GM23338 (cell line): ENCODE measurements at regions not wholly inside any gene's neighbourhood (a gene's known extent, or its start where the extent isn't known, plus 50 kb on each side); places are given as distances from the start of the nearest gene placed in this dataset.

Experiments
- ATAC-seq: fragments of 200-7000 bp; cut with Tn5 transposase; 3 replicates; pipeline ENCODE4 v1.9.1; 2020
- DNase-seq: peaks from one replicate; pipeline ENCODE4 v3.0.0-alpha.2; 2015; ENCODE audit warnings: low spot score
- H2AFZ ChIP-seq: fragments of 200-600 bp; sonication (generic); 2 replicates; pipeline ENCODE4 v1.8.0; 2016; ENCODE audit warnings: antibody characterized with exemption, mild to moderate bottlenecking, moderate library complexity
- H3F3A ChIP-seq: fragments of 200-600 bp; sonication (generic); replicated peaks from 2 replicates; pipeline ENCODE4 v1.8.0; 2017; ENCODE audit warnings: antibody characterized with exemption, mixed run types, low read depth
- H3K27ac ChIP-seq: fragments of 200-600 bp; sonication (generic); 2 replicates; pipeline ENCODE4 v1.6.1; 2016; ENCODE audit warnings: low read depth
- H3K27me3 ChIP-seq: fragments of 200-600 bp; sonication (generic); 2 replicates; pipeline ENCODE4 v1.8.0; 2016; ENCODE audit warnings: mild to moderate bottlenecking, mixed run types, moderate library complexity; ENCODE audit not compliant: insufficient read depth
- H3K36me3 ChIP-seq: fragments of 200-600 bp; sonication (generic); 2 replicates; pipeline ENCODE4 v1.8.0; 2016; ENCODE audit warnings: mild to moderate bottlenecking; ENCODE audit not compliant: insufficient read depth
- H3K4me1 ChIP-seq: fragments of 200-600 bp; sonication (generic); 2 replicates; pipeline ENCODE4 v1.8.0; 2016; ENCODE audit warnings: mild to moderate bottlenecking, moderate library complexity; ENCODE audit not compliant: insufficient read depth
- H3K4me2 ChIP-seq: fragments of 200-600 bp; sonication (generic); 2 replicates; pipeline ENCODE4 v1.7.1; 2017; ENCODE audit warnings: mixed run types
- H3K4me3 ChIP-seq: fragments of 200-600 bp; sonication (generic); 2 replicates; pipeline ENCODE4 v1.6.1; 2016; ENCODE audit warnings: mixed run types
- H3K79me2 ChIP-seq: fragments of 200-600 bp; sonication (generic); replicated peaks from 2 replicates; pipeline ENCODE4 v1.8.0; 2017; ENCODE audit warnings: mild to moderate bottlenecking; ENCODE audit not compliant: insufficient read depth
- H3K9me2 ChIP-seq: fragments of 200-600 bp; sonication (generic); 2 replicates; pipeline ENCODE4 v1.8.0; 2017; ENCODE audit not compliant: insufficient read depth
- H4K20me1 ChIP-seq: fragments of 200-600 bp; sonication (generic); replicated peaks from 2 replicates; pipeline ENCODE4 v1.8.0; 2017; ENCODE audit warnings: mild to moderate bottlenecking; ENCODE audit not compliant: insufficient read depth
- H3K27ac Mint-ChIP-seq: 2 replicates; pipeline ENCODE4 v1.8.0; 2020; ENCODE audit warnings: inconsistent platforms, mild to moderate bottlenecking, moderate library complexity, mixed read lengths
- H3K27me3 Mint-ChIP-seq: 3 replicates; pipeline ENCODE4 v1.8.0; 2022; ENCODE audit warnings: low read depth, mild to moderate bottlenecking, moderate library complexity, mixed read lengths, inconsistent platforms; ENCODE audit not compliant: insufficient read depth, poor library complexity
- H3K36me3 Mint-ChIP-seq: 3 replicates; pipeline ENCODE4 v1.8.0; 2021; ENCODE audit warnings: low read depth, mild to moderate bottlenecking, inconsistent platforms, moderate library complexity, mixed read lengths
- H3K4me1 Mint-ChIP-seq: 3 replicates; pipeline ENCODE4 v1.8.0; 2020; ENCODE audit warnings: mild to moderate bottlenecking, inconsistent platforms, mixed read lengths
- H3K4me3 Mint-ChIP-seq: 3 replicates; pipeline ENCODE4 v1.8.0; 2021; ENCODE audit warnings: moderate library complexity, mild to moderate bottlenecking, inconsistent platforms, mixed read lengths
- H3K9me3 Mint-ChIP-seq: 3 replicates; pipeline ENCODE4 v1.8.0; 2020; ENCODE audit warnings: moderate library complexity, mild to moderate bottlenecking, inconsistent platforms, mixed read lengths
- CREB1 ChIP-seq: fragments of 250-450 bp; sonication (Bioruptor Pico); IDR thresholded peaks from 2 replicates; pipeline ENCODE4 v1.5.0; 2020; ENCODE audit warnings: low read depth, mild to moderate bottlenecking, moderate library complexity
- EZH2 ChIP-seq: fragments of 200-600 bp; sonication (generic); IDR thresholded peaks from one replicate; pipeline ENCODE4 v1.8.0; 2017; ENCODE audit warnings: antibody characterized with exemption, mild to moderate bottlenecking, low read depth; ENCODE audit not compliant: unreplicated experiment
- EZH2phosphoT487 ChIP-seq: fragments of 200-600 bp; sonication (generic); IDR thresholded peaks from one replicate; pipeline ENCODE4 v1.8.1; 2018; ENCODE audit warnings: antibody characterized with exemption; ENCODE audit not compliant: unreplicated experiment
- JUNB ChIP-seq: IDR thresholded peaks from one replicate; pipeline ENCODE4 v1.6.1; 2016; ENCODE audit warnings: antibody characterized with exemption; ENCODE audit not compliant: unreplicated experiment
- NANOG ChIP-seq: IDR thresholded peaks from 2 replicates; pipeline ENCODE4 v1.6.1; 2016; ENCODE audit warnings: antibody characterized with exemption, borderline replicate concordance
- POLR2AphosphoS5 ChIP-seq: IDR thresholded peaks from 2 replicates; pipeline ENCODE4 v1.6.1; 2016; ENCODE audit warnings: antibody characterized with exemption, low read depth
- STAT1 ChIP-seq: IDR thresholded peaks from one replicate; pipeline ENCODE4 v1.6.1; 2016; ENCODE audit warnings: antibody characterized with exemption; ENCODE audit not compliant: unreplicated experiment
- ZNF114 ChIP-seq: fragments of 250-450 bp; sonication (Bioruptor Pico); IDR thresholded peaks from 2 replicates; pipeline ENCODE4 v1.5.0; 2020; ENCODE audit warnings: mild to moderate bottlenecking, moderate library complexity
- ZNF331 ChIP-seq: fragments of 250-450 bp; sonication (Bioruptor Pico); IDR thresholded peaks from 2 replicates; pipeline ENCODE4 v1.5.0; 2020; ENCODE audit warnings: low read depth, mild to moderate bottlenecking, moderate library complexity
- TF ChIP-seq, protein P1 (sequence below), 2 experiments: fragments of 200-600 bp in 1 of 2; sonication (generic) in 1 of 2; conservative IDR thresholded peaks; 2 replicates each; pipeline versions ENCODE4 v1.5.1 to v1.6.1; 2016 to 2017; ENCODE audit warnings: antibody characterized with exemption in 2 of 2, low read depth in 2 of 2, mild to moderate bottlenecking in 2 of 2, moderate library complexity in 1 of 2
- TF ChIP-seq, protein P2 (sequence below): IDR thresholded peaks from one replicate; pipeline ENCODE4 v1.6.1; 2018; ENCODE audit warnings: antibody characterized with exemption; ENCODE audit not compliant: unreplicated experiment
- TF ChIP-seq, protein P3 (sequence below): fragments of 250-450 bp; sonication (Bioruptor Pico); IDR thresholded peaks from 2 replicates; pipeline ENCODE4 v1.5.0; 2020; ENCODE audit warnings: mild to moderate bottlenecking, moderate library complexity
- TF ChIP-seq, protein P4 (sequence below): IDR thresholded peaks from 2 replicates; pipeline ENCODE4 v1.6.1; 2016; ENCODE audit warnings: antibody characterized with exemption

DNA sequence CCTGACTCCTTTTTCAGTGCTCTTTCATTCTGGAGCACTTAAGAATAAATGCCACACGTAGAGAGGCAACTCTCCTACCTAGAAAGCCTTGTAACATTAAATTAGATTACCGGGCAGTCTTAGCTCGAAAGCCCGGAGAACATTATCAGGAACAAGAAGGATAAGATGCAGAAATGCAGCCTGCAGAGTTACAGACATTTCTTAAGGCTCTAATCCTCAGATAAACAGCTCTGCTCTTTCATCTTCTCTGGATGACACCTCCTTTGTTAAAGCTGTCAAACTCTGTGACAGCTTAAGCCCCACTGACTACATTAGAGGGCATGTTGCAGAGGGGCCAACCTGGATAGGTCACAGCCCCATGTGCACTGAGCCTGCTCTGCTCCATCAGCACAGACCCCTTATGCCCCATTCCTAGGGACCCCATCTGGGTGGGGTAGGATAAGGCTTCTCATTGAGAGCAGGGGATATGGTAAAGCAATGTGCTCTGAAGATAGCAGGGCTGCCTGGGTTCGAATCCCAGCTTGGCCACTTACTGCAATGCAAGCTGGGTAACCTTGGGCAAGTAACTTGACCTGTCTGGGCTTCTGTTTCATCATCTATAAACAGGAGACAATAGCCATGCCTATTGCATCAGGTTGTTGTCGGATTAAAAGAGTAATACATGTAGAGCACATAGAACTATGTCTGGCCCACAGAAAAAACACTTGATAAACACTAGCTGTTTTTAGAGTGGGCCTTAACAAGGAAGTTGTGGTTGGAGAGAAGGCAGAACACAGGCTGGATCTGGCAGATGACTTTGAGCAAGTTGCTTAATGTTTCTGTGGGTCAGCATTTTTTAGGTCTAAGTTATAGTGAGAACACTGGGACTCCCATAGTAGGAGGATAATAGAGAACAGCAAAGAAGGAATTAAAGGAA, 111.4 kb downstream of the THNSL2 start:
- Histone ChIP-seq H4K20me1 (no peaks in the 10 kb centered on the region), H3K4me2 (no peak overlapping the region), H3K4me1 (no peaks in the 10 kb centered on the region), H3K27ac (no peak overlapping the region), H3K27me3 (no peaks in the 10 kb centered on the region), H3K9me2 (no peaks in the 10 kb centered on the region), H3F3A (no peaks in the 10 kb centered on the region), H3K36me3 (no peaks in the 10 kb centered on the region), H3K79me2 (no peaks in the 10 kb centered on the region), H2AFZ (no peak overlapping the region), H3K4me3 (no peak overlapping the region)
- Mint-ChIP-seq H3K4me3 (no peak overlapping the region), H3K4me1 (peaks cover 3% of the 10 kb centered on the region; the same call in 1 of the 3 replicates), H3K9me3 (no peaks in the 10 kb centered on the region; the same call in 2 of the 3 replicates), H3K27ac (no peak overlapping the region), H3K36me3 (no peaks in the 10 kb centered on the region), H3K27me3 (no peaks in the 10 kb centered on the region)
- TF ChIP-seq, protein P1, sequence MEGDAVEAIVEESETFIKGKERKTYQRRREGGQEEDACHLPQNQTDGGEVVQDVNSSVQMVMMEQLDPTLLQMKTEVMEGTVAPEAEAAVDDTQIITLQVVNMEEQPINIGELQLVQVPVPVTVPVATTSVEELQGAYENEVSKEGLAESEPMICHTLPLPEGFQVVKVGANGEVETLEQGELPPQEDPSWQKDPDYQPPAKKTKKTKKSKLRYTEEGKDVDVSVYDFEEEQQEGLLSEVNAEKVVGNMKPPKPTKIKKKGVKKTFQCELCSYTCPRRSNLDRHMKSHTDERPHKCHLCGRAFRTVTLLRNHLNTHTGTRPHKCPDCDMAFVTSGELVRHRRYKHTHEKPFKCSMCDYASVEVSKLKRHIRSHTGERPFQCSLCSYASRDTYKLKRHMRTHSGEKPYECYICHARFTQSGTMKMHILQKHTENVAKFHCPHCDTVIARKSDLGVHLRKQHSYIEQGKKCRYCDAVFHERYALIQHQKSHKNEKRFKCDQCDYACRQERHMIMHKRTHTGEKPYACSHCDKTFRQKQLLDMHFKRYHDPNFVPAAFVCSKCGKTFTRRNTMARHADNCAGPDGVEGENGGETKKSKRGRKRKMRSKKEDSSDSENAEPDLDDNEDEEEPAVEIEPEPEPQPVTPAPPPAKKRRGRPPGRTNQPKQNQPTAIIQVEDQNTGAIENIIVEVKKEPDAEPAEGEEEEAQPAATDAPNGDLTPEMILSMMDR (conservative IDR thresholded peaks at IDR 0.05; ENCODE audit: low read depth in 2 of 2) = no peak
- TF ChIP-seq NANOG (no peak), EZH2phosphoT487 (no peak), JUNB (no peak), POLR2AphosphoS5 (no peak), EZH2 (no peak), STAT1 (no peak), ZNF331 (CRISPR knock-in tag) (no peak), CREB1 (CRISPR knock-in tag) (no peak), ZNF114 (CRISPR knock-in tag) (no peak)
- TF ChIP-seq, protein P2, sequence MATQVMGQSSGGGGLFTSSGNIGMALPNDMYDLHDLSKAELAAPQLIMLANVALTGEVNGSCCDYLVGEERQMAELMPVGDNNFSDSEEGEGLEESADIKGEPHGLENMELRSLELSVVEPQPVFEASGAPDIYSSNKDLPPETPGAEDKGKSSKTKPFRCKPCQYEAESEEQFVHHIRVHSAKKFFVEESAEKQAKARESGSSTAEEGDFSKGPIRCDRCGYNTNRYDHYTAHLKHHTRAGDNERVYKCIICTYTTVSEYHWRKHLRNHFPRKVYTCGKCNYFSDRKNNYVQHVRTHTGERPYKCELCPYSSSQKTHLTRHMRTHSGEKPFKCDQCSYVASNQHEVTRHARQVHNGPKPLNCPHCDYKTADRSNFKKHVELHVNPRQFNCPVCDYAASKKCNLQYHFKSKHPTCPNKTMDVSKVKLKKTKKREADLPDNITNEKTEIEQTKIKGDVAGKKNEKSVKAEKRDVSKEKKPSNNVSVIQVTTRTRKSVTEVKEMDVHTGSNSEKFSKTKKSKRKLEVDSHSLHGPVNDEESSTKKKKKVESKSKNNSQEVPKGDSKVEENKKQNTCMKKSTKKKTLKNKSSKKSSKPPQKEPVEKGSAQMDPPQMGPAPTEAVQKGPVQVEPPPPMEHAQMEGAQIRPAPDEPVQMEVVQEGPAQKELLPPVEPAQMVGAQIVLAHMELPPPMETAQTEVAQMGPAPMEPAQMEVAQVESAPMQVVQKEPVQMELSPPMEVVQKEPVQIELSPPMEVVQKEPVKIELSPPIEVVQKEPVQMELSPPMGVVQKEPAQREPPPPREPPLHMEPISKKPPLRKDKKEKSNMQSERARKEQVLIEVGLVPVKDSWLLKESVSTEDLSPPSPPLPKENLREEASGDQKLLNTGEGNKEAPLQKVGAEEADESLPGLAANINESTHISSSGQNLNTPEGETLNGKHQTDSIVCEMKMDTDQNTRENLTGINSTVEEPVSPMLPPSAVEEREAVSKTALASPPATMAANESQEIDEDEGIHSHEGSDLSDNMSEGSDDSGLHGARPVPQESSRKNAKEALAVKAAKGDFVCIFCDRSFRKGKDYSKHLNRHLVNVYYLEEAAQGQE = no peak
- TF ChIP-seq, protein P3, sequence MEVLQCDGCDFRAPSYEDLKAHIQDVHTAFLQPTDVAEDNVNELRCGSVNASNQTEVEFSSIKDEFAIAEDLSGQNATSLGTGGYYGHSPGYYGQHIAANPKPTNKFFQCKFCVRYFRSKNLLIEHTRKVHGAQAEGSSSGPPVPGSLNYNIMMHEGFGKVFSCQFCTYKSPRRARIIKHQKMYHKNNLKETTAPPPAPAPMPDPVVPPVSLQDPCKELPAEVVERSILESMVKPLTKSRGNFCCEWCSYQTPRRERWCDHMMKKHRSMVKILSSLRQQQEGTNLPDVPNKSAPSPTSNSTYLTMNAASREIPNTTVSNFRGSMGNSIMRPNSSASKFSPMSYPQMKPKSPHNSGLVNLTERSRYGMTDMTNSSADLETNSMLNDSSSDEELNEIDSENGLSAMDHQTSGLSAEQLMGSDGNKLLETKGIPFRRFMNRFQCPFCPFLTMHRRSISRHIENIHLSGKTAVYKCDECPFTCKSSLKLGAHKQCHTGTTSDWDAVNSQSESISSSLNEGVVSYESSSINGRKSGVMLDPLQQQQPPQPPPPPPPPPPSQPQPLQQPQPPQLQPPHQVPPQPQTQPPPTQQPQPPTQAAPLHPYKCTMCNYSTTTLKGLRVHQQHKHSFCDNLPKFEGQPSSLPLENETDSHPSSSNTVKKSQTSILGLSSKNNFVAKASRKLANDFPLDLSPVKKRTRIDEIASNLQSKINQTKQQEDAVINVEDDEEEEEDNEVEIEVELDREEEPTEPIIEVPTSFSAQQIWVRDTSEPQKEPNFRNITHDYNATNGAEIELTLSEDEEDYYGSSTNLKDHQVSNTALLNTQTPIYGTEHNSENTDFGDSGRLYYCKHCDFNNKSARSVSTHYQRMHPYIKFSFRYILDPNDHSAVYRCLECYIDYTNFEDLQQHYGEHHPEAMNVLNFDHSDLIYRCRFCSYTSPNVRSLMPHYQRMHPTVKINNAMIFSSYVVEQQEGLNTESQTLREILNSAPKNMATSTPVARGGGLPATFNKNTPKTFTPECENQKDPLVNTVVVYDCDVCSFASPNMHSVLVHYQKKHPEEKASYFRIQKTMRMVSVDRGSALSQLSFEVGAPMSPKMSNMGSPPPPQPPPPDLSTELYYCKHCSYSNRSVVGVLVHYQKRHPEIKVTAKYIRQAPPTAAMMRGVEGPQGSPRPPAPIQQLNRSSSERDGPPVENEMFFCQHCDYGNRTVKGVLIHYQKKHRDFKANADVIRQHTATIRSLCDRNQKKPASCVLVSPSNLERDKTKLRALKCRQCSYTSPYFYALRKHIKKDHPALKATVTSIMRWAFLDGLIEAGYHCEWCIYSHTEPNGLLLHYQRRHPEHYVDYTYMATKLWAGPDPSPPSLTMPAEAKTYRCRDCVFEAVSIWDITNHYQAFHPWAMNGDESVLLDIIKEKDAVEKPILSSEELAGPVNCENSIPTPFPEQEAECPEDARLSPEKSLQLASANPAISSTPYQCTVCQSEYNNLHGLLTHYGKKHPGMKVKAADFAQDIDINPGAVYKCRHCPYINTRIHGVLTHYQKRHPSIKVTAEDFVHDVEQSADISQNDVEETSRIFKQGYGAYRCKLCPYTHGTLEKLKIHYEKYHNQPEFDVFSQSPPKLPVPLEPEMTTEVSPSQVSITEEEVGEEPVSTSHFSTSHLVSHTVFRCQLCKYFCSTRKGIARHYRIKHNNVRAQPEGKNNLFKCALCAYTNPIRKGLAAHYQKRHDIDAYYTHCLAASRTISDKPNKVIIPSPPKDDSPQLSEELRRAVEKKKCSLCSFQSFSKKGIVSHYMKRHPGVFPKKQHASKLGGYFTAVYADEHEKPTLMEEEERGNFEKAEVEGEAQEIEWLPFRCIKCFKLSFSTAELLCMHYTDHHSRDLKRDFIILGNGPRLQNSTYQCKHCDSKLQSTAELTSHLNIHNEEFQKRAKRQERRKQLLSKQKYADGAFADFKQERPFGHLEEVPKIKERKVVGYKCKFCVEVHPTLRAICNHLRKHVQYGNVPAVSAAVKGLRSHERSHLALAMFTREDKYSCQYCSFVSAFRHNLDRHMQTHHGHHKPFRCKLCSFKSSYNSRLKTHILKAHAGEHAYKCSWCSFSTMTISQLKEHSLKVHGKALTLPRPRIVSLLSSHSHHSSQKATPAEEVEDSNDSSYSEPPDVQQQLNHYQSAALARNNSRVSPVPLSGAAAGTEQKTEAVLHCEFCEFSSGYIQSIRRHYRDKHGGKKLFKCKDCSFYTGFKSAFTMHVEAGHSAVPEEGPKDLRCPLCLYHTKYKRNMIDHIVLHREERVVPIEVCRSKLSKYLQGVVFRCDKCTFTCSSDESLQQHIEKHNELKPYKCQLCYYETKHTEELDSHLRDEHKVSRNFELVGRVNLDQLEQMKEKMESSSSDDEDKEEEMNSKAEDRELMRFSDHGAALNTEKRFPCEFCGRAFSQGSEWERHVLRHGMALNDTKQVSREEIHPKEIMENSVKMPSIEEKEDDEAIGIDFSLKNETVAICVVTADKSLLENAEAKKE (CRISPR knock-in tag) = no peak
- TF ChIP-seq, protein P4, sequence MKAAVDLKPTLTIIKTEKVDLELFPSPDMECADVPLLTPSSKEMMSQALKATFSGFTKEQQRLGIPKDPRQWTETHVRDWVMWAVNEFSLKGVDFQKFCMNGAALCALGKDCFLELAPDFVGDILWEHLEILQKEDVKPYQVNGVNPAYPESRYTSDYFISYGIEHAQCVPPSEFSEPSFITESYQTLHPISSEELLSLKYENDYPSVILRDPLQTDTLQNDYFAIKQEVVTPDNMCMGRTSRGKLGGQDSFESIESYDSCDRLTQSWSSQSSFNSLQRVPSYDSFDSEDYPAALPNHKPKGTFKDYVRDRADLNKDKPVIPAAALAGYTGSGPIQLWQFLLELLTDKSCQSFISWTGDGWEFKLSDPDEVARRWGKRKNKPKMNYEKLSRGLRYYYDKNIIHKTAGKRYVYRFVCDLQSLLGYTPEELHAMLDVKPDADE = no peak
- DNase-seq = no peak
- ATAC-seq = no peak
